Hepatocyte (in vitro differentiated cells): ENCODE measurements at regions not wholly inside any gene's neighbourhood (a gene's known extent, or its start where the extent isn't known, plus 50 kb on each side); places are given as distances from the start of the nearest gene placed in this dataset.

ENCODE experiments used
- DNase-seq: peaks from one replicate; pipeline ENCODE4 v3.0.0-alpha.2; 2016; ENCODE audit warnings: low spot score
- H2AFZ ChIP-seq: fragments of 200-600 bp; sonication (generic); 2 replicates; pipeline ENCODE4 v1.6.0; 2016; ENCODE audit warnings: antibody characterized with exemption, mild to moderate bottlenecking
- H3K27ac ChIP-seq: fragments of 200-600 bp; sonication (generic); 2 replicates; pipeline ENCODE4 v1.5.1; 2016; ENCODE audit warnings: mild to moderate bottlenecking
- H3K27me3 ChIP-seq: fragments of 200-600 bp; sonication (generic); 2 replicates; pipeline ENCODE4 v1.6.1; 2016
- H3K36me3 ChIP-seq: fragments of 200-600 bp; sonication (generic); replicated peaks from 2 replicates; pipeline ENCODE4 v1.5.1; 2016; ENCODE audit warnings: low read depth; ENCODE audit not compliant: insufficient read depth
- H3K4me1 ChIP-seq: fragments of 200-600 bp; sonication (generic); 2 replicates; pipeline ENCODE4 v1.5.1; 2016; ENCODE audit warnings: mild to moderate bottlenecking, moderate library complexity; ENCODE audit not compliant: insufficient read depth
- H3K4me2 ChIP-seq: fragments of 200-600 bp; sonication (generic); 2 replicates; pipeline ENCODE4 v1.6.0; 2016
- H3K4me3 ChIP-seq: fragments of 200-600 bp; sonication (generic); 2 replicates; pipeline ENCODE4 v1.5.1; 2016; ENCODE audit warnings: mild to moderate bottlenecking
- H3K79me2 ChIP-seq: fragments of 200-600 bp; sonication (generic); 2 replicates; pipeline ENCODE4 v1.6.0; 2017; ENCODE audit warnings: mild to moderate bottlenecking
- H3K9me2 ChIP-seq: fragments of 200-600 bp; sonication (generic); replicated peaks from 2 replicates; pipeline ENCODE4 v1.6.0; 2017; ENCODE audit warnings: mild to moderate bottlenecking; ENCODE audit not compliant: insufficient read depth
- H3K9me3 ChIP-seq: fragments of 200-600 bp; sonication (generic); 2 replicates; pipeline ENCODE4 v1.5.1; 2016; ENCODE audit warnings: low read depth, mild to moderate bottlenecking
- H4K20me1 ChIP-seq: fragments of 200-600 bp; sonication (generic); 2 replicates; pipeline ENCODE4 v1.6.0; 2016; ENCODE audit warnings: mild to moderate bottlenecking; ENCODE audit not compliant: insufficient read depth, poor library complexity, severe bottlenecking
- CTCF ChIP-seq: fragments of 200-600 bp; sonication (generic); IDR thresholded peaks from 2 replicates; pipeline ENCODE4 v1.5.1; 2016; ENCODE audit warnings: antibody characterized with exemption, mild to moderate bottlenecking; ENCODE audit not compliant: poor library complexity
- EZH2 ChIP-seq: fragments of 200-600 bp; sonication (generic); IDR thresholded peaks from 2 replicates; pipeline ENCODE4 v1.6.1; 2016; ENCODE audit warnings: antibody characterized with exemption, mild to moderate bottlenecking, borderline replicate concordance
- EZH2phosphoT487 ChIP-seq: fragments of 200-600 bp; sonication (generic); IDR thresholded peaks from one replicate; pipeline ENCODE4 v1.6.1; 2018; ENCODE audit warnings: antibody characterized with exemption, mild to moderate bottlenecking, low read depth, moderate library complexity; ENCODE audit not compliant: unreplicated experiment, severe bottlenecking
- WGBS: methylation state at CpG from one replicate; pipeline ENCODE4 v1.1.6; 2016; ENCODE audit warnings: low lambda C conversion rate; ENCODE audit errors: missing lambda C conversion rate; 5-methylcytosine and 5-hydroxymethylcytosine counted together

DNA sequence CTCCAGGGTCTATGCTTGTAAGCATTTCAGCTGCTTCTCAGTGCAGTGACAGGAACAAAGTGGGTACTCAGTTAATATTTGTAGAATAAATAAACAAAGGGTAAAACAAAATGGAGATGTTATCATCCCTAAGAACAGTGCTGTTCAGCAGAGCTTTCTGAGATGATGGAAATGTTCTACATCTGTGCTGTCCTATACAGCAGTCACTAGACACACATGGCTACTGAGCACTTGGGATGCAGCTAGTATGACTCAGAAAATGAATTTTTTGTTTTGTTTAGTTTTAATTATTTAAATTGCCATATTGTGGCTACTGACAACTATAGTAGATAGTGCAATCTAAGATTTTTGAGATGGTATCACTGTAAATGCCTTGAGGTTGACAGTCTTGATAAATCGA, 283.8 kb upstream of the ADAMTS9 start:
- no peak for DNase-seq

DNA sequence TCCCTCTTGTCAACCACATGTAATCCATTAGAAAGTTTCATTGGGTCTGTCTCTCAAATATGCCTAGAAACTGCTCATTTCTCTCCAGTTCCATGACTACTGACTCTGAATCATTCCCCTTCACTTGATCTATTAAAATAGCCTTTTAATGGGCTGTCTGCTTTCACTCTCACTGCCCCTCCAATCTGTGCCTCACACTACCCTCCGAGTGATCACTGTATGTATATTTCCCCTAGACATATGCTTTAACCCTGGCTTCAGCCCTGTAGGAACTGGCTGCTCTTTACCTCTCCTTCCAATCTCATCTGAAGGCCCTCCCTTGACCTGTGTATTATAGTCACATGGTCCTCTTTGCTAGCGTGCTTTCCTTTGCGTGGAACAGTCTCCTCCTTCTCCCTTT, 282.8 kb upstream of the ADAMTS9 start:
- no peaks in the 10 kb centered on the region for H3K9me2 ChIP-seq
- no peaks in the 10 kb centered on the region for H3K4me1 ChIP-seq
- no peak overlapping the region for H3K4me2 ChIP-seq
- H3K79me2 ChIP-seq: no peaks in the 10 kb centered on the region
- DNase-seq: no peak
- WGBS: 78% methylated on average over 3 of the region's 3 CpGs
- no peak for TF ChIP-seq EZH2
- TF ChIP-seq EZH2phosphoT487: no peak
- no peak for TF ChIP-seq CTCF
- H3K27me3 ChIP-seq: no peaks in the 10 kb centered on the region
- no peak overlapping the region for H2AFZ ChIP-seq
- no peak overlapping the region for H3K4me3 ChIP-seq
- H3K27ac ChIP-seq: no peak overlapping the region
- H3K9me3 ChIP-seq: no peaks in the 10 kb centered on the region
- no peaks in the 10 kb centered on the region for H3K36me3 ChIP-seq
- no peaks in the 10 kb centered on the region for H4K20me1 ChIP-seq

More for the DNA sequence above, 283.8 kb upstream of the ADAMTS9 start:
- no peak overlapping the region for H3K4me3 ChIP-seq
- H3K27ac ChIP-seq: no peak overlapping the region
- no peaks in the 10 kb centered on the region for H3K36me3 ChIP-seq
- H2AFZ ChIP-seq: no peak overlapping the region
- no peaks in the 10 kb centered on the region for H3K9me3 ChIP-seq
- H3K27me3 ChIP-seq: no peaks in the 10 kb centered on the region
- H3K9me2 ChIP-seq: no peaks in the 10 kb centered on the region
- WGBS: 100% methylated on average over 1 of the region's 1 CpG
- no peak for TF ChIP-seq EZH2
- no peak for TF ChIP-seq CTCF
- no peak for TF ChIP-seq EZH2phosphoT487
- H3K79me2 ChIP-seq: no peaks in the 10 kb centered on the region
- H3K4me2 ChIP-seq: no peak overlapping the region
- H4K20me1 ChIP-seq: no peaks in the 10 kb centered on the region
- no peaks in the 10 kb centered on the region for H3K4me1 ChIP-seq

- Histone ChIP-seq H3K4me2 (no peak overlapping the region), H3K4me1 (peaks cover 6% of the 10 kb centered on the region), H3K36me3 (no peaks in the 10 kb centered on the region), H2AFZ (no peak overlapping the region), H3K9me2 (no peaks in the 10 kb centered on the region), H3K27ac (no peak overlapping the region), H3K4me3 (no peak overlapping the region), H4K20me1 (no peaks in the 10 kb centered on the region), H3K79me2 (no peaks in the 10 kb centered on the region), H3K27me3 (no peaks in the 10 kb centered on the region), H3K9me3 (no peaks in the 10 kb centered on the region)
- DNase-seq: no peak
- TF ChIP-seq EZH2phosphoT487 (no peak), CTCF (no peak), EZH2 (no peak)
Observed at GRCh38 chr3:64961301-64961700, 273.5 kb upstream of the ADAMTS9 start.
